Activated B cell treated with CpG ODN at 0.5 μM for 24 hours (primary cell): ENCODE measurements at regions not wholly inside any gene's neighbourhood (a gene's known extent, or its start where the extent isn't known, plus 50 kb on each side); places are given as distances from the start of the nearest gene placed in this dataset.

Experiments used
- ATAC-seq: fragments of 200-7000 bp; cut with Tn5 transposase; one replicate; pipeline ENCODE4 v1.10.0; 2021; ENCODE audit warnings: low read depth, mild to moderate bottlenecking, moderate library complexity
- CTCF ChIA-PET: fragments of 350-600 bp; sonication (Branson Sonifier 250); formaldehyde crosslinking; loops from one replicate; lab custom pipeline; 2021; ENCODE audit warnings: antibody characterized with exemption; lab: Charles Lee
- POLR2A ChIA-PET: fragments of 350-600 bp; sonication (Branson Sonifier 250); formaldehyde crosslinking; loops from one replicate; lab custom pipeline; 2021; ENCODE audit warnings: antibody characterized with exemption; lab: Charles Lee
- DNase-seq: peaks from one replicate; pipeline ENCODE4 v3.0.0; 2022
- H3K27ac Mint-ChIP-seq: one replicate; pipeline ENCODE4 v1.8.0; 2020; ENCODE audit warnings: mixed read lengths
- H3K27me3 Mint-ChIP-seq: one replicate; pipeline ENCODE4 v1.8.0; 2021; ENCODE audit warnings: mixed read lengths
- H3K36me3 Mint-ChIP-seq: one replicate; pipeline ENCODE4 v1.8.0; 2021; ENCODE audit warnings: low read depth, mixed read lengths
- H3K4me1 Mint-ChIP-seq: one replicate; pipeline ENCODE4 v1.8.0; 2021; ENCODE audit warnings: mixed read lengths
- H3K4me3 Mint-ChIP-seq: one replicate; pipeline ENCODE4 v1.8.0; 2020; ENCODE audit warnings: mild to moderate bottlenecking, mixed read lengths
- H3K9me3 Mint-ChIP-seq: one replicate; pipeline ENCODE4 v1.8.0; 2020; ENCODE audit warnings: mixed read lengths
- CTCF ChIP-seq: fragments of 200-600 bp; IDR thresholded peaks from one replicate; pipeline ENCODE4 v1.8.0; 2022; ENCODE audit warnings: antibody characterized with exemption, mild to moderate bottlenecking
- intact Hi-C: fragments of 100-400 bp; cut with micrococcal nuclease; formaldehyde crosslinking; loops from one replicate; pipeline ENCODE4 v1.15.1; 2024

GRCh38 chr5:85906460-85906859 lies 711.3 kb upstream of the COX7C start:
- Mint-ChIP-seq H3K4me1 (no peaks in the 10 kb centered on the region), H3K36me3 (no peaks in the 10 kb centered on the region), H3K27ac (no peak overlapping the region), H3K9me3 (no peaks in the 10 kb centered on the region), H3K4me3 (no peak overlapping the region), H3K27me3 (no peaks in the 10 kb centered on the region)
- no peak for ATAC-seq
- no peak for DNase-seq
- CTCF ChIA-PET = no interaction called here
- POLR2A ChIA-PET = no interaction called here
- no peak for TF ChIP-seq CTCF
- intact Hi-C loops = no loop called here

DNA sequence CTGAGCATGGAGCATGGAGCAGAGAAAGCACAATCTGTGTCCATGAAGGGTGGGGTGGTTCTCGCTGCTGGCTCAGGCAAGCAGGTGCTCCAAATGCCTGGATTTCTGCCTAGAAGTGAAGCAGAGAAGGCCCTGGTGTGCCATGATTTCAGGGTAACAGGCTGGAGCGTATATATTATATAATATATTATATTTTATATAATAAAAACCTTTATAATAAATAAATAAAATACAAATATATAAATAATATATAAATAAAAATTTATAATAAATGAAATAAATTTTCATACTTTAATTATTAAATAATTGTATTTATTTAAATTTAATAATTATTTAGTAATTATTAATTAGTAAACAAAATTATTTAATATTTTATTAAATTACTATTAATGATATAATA lies 707.4 kb upstream of the COX7C start:
- Mint-ChIP-seq H3K27ac (no peak overlapping the region), H3K4me3 (no peak overlapping the region)

GRCh38 chr5:85920984-85921383 lies 696.8 kb upstream of the COX7C start:
- no peaks in the 10 kb centered on the region for H3K27me3 Mint-ChIP-seq
- CTCF ChIA-PET = no interaction called here
- no peaks in the 10 kb centered on the region for H3K4me1 Mint-ChIP-seq
- H3K4me3 Mint-ChIP-seq = no peak overlapping the region
- TF ChIP-seq CTCF = no peak
- intact Hi-C loops = no loop called here
- H3K9me3 Mint-ChIP-seq = peaks cover 2% of the 10 kb centered on the region
- ATAC-seq (no peak), DNase-seq (no peak)
- POLR2A ChIA-PET = no interaction called here
- H3K27ac Mint-ChIP-seq = no peak overlapping the region
- no peaks in the 10 kb centered on the region for H3K36me3 Mint-ChIP-seq

More for the DNA sequence above, 707.4 kb upstream of the COX7C start:
- H3K27me3 Mint-ChIP-seq = no peaks in the 10 kb centered on the region
- intact Hi-C loops = no loop called here
- no peak for TF ChIP-seq CTCF
- H3K4me1 Mint-ChIP-seq = no peaks in the 10 kb centered on the region
- ATAC-seq (no peak), DNase-seq (no peak)
- ChIA-PET CTCF (no interaction called here), POLR2A (no interaction called here)
- H3K36me3 Mint-ChIP-seq = no peaks in the 10 kb centered on the region
- H3K9me3 Mint-ChIP-seq = no peaks in the 10 kb centered on the region

DNA sequence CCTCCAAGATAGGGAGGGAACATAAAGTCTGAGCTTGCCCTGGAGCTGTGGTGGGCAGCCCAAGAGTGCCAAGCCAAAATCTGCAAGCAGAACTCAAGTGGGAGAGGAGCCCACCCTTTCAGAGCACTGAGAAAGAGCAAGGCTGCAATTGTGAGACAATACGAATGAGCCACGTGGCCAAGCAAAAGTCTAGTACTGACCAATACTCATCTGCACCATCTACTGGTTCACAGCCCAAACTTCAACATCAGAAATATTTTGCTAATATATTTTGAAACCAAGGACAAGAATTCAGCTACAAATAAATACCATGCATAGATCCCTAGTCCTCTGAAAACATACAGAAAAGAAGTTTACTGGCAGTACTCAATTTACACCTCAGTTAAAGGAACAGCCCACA lies 696.2 kb upstream of the COX7C start:
- ChIA-PET POLR2A (no interaction called here), CTCF (no interaction called here)
- Mint-ChIP-seq H3K4me3 (no peak overlapping the region), H3K27ac (no peak overlapping the region), H3K4me1 (no peaks in the 10 kb centered on the region), H3K9me3 (peaks cover 2% of the 10 kb centered on the region), H3K36me3 (no peaks in the 10 kb centered on the region), H3K27me3 (no peaks in the 10 kb centered on the region)
- intact Hi-C loops = no loop called here
- ATAC-seq (no peak), DNase-seq (no peak)
- no peak for TF ChIP-seq CTCF

GRCh38 chr5:85927632-85928031 lies 690.1 kb upstream of the COX7C start:
- Mint-ChIP-seq H3K4me1 (no peaks in the 10 kb centered on the region), H3K27me3 (no peaks in the 10 kb centered on the region), H3K36me3 (no peaks in the 10 kb centered on the region), H3K27ac (no peak overlapping the region), H3K4me3 (no peak overlapping the region), H3K9me3 (peaks cover 4% of the 10 kb centered on the region)
- DNase-seq = no peak
- no peak for ATAC-seq
- intact Hi-C loops = no loop called here
- POLR2A ChIA-PET = no interaction called here
- TF ChIP-seq CTCF = no peak
- CTCF ChIA-PET = no interaction called here
